ENCODE measurements at regions not wholly inside any gene's neighbourhood (a gene's known extent, or its start where the extent isn't known, plus 50 kb on each side); places are given as distances from the start of the nearest gene placed in this dataset.
A peak's percentile ranks its signal among the peaks of the same experiment; 100 is the strongest.

DNA sequence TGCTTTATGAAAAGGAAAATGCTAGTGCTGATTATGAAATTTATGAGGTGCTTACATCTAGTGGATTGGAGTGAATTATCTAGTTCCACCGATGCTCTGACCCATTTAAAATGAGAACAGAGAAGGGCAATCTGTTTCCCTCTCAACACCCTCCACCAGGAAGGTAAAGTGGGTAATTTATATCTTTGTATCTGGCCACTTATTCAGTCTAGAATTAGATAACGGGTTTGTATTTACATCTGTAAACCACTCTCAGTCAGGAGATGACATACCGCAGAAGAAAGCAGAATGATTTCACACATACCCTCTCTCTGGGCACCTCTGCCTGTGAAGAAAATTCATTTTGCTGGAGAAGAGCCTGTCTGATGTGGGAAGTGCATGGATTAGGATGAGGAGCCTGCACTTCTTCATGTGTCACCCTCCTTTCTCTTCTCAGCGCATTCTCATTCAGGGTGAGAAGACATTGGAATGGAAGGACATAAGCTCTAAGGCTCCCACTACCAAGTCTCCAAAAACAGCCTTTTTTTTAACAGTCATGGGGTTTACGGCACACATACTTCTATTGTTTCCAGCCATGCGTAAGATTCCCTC is 646.7 kb upstream of the SALL1 start:
- no peak for DNase-seq (ENCODE audit: low read depth in 2 of 2)

DNA sequence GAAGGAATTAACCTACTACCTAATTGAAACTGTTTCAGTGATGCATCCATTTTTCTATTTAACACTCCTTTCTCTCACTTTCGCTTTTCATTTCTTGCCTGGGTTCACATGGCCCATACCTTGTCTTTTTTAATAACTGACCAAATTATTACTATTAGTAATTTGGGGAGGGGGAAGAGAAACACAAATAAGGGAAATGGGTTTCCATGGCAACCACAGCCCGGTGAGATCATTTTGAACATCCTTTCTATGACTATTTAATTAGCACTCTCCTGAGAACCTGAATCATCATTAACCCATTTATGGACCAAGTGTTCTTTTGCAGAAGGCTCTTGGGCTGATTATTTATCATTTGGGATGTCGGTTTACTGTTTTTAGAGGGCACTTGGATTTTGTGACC is 628.2 kb upstream of the SALL1 start:
- DNase-seq (ENCODE audit: low read depth in 2 of 2) = no peak

DNA sequence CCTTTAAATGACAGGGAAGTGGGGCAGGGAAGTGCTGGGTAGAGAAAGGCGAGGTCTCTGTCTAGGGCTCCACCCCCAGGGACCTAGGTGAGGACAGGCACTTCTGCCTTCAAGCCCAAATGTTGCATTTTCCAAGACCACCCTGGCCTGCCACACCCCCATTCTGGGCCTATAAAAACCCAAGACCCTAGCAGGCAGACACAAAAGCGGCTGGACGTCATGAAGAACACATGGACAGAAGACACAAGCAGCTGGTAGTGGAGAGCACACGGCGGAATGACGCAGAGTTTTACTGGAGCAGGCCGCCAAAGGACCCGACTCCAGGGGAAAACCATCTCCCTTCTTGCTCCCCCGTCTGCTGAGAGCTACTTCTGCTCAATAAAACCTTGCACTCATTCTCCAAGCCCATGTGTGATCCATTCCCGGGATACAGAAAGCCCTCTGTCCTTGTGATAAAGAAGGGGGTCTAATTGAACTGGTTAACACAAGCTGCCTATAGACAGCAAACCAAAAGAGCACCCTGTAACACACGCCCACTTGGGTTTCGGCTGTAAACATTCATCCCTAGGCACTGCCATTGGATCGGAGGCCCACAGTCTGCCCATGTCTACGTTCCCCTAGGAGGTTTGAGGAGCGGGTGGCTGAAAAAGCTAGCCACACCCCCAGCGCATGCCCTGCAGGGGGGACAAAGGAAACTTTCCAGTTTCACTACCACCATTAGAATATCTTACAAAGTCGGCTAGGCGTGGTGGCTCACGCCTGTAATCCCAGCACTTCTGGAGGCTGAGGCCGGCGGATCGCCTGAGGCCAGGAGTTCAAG is 622.2 kb upstream of the SALL1 start:
- no peak for DNase-seq (ENCODE audit: low read depth in 2 of 2)

DNA sequence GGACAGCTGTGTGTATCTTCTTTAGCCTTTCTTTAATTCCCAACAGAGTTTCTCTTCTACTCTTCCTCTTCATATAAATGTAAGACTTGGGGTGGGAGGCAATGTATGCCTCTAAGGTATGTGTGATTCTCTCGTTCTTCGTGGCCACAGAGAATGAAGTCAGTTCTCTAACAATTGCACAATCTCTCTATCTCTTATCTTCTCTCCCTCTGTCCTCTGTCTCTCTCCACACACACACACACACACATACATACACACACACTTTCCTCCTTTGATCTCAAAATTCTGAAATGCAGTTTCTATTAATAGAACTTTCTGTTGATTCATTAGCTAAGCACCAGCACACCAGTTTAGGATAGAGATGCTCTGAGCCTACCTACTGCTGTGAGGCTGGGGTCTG is 615.7 kb upstream of the SALL1 start:
- no peak for DNase-seq (ENCODE audit: low read depth in 2 of 2)

DNA sequence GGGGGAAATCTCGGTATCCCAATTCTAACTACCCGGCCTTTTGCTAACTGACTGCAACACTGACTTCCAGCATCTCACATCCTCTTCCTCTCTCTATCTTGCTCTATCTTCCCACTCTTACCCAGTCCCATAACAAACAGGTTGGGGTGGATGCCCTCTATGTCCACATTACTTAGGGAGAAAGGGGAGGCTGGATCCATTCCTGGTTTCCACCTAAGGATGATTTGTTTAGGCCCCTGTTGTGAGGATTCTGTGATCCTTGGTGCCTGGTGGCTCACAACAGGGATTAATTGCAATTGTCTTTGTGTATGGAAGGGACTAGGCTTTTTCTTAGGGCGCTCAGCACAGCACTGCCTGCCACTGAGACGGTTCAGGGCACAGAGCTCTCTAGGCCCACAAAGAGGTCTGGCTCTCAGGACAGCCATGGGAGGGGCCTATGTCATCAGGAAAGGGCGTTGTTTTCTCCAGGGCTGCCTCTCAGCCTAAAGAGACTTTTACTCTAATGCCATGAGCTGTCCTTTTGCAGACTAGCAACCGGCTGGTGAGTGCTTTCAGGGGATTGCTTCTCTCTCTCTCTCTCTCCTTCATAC is 612.1 kb upstream of the SALL1 start:
- no peak for DNase-seq (ENCODE audit: low read depth in 2 of 2)

DNA sequence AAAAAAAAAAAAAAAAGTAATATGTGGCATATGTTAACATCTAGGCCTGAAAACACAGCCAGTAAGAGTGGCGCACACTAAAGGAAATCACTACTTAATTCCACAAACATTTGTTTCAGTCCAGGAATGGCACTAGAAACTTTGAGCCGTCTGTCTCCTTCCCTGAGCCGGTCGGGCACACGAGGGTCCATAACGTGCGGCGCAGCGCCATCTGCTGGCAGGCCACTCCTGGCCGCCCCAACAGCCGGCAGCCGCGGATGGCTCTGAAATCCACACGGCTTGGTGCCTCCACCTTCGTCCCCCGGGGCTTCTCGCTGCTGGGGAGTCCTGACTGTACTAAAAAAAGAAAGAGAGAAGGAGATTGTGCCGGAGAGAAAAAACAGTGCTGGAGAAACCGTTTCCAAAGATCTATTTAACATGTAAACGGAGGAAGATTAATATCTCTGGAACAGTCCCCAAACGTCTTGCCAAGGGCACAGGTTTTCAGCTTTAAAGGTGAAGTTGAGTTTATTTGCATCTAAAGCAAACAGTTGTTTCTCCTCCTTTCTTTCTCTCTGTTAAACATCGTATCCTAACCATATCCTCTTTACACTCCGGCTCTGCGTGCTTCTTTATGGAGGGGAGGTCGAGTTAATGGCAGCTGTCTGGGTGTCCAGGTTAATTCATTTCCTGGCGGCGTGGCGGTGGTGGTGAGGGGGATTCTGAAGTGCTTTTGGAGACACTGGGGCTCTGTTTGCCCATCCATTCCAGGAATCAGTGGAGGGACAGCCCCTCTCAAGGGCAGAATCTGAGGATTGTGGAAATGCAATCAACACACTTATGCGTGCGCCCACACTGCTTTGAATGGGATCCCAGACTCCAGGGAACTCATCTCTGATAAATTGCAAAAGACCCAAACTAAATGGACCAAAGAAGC is 611.3 kb upstream of the SALL1 start:
- DNase-seq (ENCODE audit: low read depth in 2 of 2) = peak; percentile 44 to 66

DNA sequence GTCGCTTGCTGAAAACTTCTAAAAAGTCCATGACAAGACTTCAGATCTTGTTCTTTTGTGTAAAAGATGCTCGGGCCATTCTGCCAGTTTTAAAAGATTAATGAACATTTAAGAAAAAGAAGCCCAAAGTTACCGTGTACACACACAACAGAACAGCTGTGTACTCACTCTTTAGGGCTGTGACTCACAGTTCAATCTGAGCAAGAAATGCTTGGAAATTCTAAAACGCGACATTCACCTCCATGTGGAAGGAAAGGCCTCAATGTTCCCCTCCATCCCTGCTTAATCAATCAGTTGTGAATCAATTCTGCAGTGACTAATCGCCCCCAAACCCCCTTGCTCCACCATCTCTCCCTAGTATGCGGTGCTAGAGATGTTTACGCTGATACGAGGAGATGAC is 609.9 kb upstream of the SALL1 start:
- no peak for DNase-seq (ENCODE audit: low read depth in 2 of 2)

DNA sequence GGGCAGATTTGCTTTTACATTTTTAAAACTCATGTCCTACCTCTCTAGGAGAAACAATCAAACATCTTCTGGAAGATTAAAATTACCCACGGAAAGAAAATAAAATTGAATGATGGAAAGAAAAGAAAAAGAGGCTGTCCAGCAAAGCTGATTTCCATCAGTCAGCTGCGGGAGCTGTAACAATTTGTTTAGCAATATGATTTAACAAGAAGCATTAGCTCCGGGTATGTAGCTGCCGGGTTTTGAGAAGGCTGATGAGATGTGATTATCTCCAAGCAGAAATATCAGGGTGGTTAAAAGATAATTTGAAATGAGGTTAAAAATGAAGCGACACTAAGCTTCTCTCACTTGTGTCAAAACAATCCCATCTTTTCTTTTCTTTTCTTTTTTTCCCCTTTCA is 608.9 kb upstream of the SALL1 start:
- no peak for DNase-seq (ENCODE audit: low read depth in 2 of 2)

DNA sequence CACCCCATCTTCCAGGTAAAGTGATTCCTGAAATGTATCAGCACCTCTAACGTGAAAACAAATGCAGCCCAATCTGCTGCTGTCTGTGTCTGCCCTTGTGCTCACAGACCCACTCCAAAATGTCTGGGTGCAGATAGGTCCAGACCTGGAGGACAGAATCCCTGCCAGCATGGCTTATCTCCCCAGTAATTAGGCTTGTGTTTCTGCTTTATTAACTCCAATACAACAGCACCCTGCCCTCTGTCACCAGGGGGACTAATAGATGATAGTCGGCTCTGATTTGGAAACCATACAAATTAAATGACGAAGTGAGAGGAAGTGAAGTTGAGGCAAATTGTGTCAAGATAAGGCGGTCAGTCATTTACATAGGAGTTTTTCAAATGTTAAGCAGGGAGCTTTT is 608.3 kb upstream of the SALL1 start:
- DNase-seq (ENCODE audit: low read depth in 2 of 2) = no peak

DNA sequence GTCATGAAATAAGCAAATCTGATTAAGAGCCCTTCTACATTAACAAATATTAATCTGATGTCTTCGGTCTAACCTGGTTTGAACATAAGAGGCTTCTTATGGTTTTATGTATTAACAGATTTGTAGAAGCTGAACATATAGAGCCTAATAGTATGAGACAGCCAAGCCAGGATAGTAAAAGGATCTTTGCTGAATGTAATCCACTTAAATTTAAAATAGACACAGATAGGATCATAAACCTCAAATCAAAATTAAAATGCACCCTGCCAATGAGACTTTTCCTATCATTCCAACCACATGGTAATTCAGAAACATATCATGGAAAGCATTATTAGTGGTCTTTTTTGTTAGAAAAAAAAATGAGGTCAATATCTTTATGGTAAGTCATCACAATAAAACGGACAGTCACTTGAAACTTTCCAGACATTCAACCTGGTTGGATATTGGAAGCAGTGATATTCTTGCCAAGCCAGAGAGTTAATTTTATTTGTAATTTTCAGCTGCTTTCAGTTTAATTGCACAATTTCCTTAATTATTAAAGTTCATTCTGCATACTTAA is 606.9 kb upstream of the SALL1 start:
- DNase-seq (ENCODE audit: low read depth in 2 of 2) = no peak

DNA sequence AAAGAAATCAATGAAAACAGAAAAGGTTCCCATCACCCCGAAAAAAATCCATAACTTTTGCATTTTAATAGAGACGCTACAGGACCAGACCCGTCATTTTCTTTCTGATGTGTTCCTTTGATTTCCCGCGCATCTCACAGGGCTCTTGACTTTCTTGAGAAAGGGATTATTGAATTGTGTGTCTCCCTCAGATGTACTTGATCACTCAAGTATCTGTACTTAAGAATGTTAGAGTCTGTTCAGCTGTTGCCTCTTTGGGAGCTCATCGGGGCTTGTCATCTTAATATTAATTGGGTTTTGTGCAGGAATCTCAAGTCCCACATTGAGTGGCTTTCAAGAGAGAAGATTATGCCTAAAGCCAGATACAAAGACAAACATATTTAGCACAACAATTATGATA is 606.4 kb upstream of the SALL1 start:
- no peak for DNase-seq (ENCODE audit: low read depth in 2 of 2)

DNA sequence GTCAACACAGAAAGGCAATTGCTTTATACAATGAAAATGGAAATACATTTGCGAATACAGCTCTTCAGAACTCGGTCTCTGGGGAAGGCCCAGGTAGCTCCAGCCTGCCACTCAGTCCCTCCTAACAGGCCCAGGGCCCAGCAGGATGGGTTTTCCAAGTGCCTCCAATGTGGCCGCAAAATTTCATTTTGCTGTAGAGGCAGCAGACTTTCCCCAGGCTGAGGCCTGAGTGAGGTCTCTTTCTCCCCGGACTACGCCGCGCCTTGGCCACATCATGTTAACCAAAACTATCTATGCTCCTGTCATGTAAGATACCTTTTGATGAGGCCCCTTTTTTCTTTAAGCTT is 606.0 kb upstream of the SALL1 start:
- no peak for DNase-seq (ENCODE audit: low read depth in 2 of 2)

DNA sequence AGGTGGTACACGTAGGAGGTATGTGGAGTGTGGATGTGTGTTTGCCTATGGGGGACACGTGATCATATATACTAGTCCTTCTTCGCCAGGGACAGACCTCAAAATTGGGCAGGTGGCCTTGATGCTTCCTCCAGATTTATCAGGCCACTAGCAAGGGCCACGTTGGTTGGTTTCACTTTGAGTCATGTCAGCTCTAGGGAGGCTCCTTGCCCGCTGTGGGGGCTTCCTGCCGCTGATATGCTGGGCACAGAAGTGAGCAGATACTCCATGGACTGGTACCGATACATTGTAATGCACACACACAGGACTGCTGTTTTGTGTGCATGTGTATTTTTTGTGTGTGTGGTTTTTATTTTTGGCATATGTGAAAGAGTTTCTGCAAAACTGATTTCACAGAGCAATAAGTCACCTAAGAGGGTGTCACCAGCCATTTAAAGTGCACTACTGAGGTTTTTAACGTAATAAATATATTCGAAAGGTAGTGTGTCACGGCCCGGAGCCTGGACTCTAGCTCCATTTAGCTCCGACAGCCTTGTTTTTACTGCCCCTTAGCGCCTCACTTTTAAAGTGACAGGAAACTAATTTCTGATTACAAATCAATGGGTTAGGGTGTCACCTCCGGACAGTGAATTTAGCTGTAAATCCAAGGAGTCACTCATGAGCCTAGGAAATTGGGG is 605.5 kb upstream of the SALL1 start:
- DNase-seq (ENCODE audit: low read depth in 2 of 2) = no peak

DNA sequence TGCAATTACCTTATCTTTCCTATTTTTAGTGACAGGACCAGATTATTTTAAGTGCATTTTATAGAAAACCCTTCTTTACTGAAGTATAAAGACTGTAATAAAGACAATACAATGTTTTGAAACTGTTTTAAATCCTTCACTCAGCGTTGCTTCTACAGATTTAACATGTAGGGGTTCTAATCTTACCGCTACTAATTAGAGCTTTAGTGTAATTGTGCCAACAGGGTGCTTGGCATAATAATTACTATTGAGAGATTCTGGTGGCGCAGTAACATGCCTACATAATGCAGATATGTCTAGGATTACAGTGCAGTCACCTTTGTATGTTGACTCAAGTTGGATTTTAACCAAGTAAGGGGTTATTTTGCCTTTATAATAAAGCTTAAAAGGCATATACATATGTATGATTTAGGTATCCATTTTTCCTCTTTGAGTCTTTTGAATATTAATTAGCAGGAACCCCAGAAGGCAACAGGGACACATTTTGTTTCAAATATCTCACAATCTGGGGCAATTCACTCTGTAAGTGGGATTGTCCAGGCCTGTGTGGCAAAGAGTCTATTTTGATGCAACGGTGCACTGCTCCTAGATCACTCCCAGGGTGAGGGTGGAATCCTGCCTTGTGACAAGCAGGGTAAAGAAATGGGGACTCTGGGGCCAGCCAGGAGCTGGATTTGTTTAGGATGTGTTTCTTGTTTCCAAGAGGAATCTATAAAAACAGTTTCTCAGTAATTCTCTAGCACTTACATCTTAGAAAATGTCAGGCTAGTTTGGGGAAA is 604.7 kb upstream of the SALL1 start:
- DNase-seq (ENCODE audit: low read depth in 2 of 2) = no peak

DNA sequence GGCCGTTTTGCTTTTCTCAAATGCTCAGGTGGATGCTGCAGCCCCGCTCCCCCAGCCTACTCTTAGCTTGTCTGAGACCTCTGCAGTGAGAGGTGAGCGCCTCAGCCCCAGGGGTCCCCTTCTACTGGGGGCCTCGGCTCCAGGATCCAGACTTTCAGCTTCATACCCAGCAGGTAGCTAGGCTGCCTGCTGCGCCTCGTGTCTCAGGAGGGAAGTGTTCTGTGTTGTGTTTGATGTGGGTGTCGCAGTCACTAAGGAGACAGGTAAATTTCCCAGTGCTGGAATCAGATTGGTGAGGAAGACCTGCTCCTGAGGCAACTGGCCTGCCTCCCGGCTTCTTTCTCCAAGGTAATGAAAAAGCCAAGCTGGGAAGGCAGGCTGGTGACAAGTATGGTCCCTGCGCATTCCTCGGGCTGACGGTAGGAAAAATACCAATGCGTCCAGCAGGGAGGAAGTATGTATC is 604.0 kb upstream of the SALL1 start:
- no peak for DNase-seq (ENCODE audit: low read depth in 2 of 2)

DNA sequence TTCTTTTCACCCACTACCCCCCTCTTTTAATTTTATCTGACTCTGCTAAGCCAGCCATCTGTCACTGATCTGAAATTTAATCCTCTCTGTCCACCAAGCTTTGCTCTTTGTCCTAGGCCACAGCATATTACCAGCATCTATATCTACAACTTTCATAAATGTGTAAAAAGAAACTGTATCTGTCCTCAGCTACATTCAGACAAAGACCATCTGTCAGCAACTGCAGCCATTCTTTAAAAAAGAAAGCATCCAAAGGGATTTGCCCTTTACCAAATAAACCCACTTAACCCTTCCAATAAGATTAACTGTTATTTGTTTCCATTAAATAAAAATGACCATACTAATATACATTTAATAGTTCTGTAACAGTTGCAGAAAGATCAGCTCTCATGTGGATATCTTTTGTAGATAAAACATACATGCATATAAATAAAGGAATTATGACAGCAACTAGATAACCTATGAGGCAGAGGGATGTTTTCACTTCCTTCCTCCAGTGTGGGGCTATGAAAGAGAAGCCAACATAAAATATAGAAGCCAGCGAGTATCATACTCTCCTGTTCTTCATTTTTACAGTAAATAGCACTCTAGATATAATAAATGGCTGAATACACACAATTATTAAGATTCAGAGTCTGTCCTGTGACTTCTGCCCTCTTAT is 602.5 kb upstream of the SALL1 start:
- DNase-seq (ENCODE audit: low read depth in 2 of 2) = no peak

DNA sequence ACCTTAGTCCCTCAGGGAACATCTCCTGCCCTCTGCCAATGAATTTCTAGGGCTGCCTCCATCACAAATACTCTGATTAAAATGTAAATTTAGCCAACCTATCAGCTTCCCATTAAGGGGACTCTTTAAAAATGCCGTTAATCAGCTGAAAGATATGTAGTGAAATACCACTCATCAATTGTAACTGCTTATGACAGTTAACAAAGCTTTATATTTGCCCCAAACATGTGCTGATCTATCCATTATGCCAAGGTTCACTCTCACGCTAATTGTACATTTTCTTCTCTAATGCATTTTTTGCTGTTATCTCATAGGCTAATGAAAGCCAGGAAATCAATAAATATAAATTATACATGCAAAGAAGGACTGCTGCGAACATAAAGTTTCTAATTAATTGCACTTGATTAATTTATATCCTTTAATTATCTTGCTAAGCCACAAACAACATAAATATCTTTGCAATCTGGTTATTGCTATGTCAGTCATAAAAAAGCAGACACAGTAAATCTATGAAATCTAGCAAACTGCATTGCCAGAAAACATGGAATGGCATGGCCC is 601.4 kb upstream of the SALL1 start:
- no peak for DNase-seq (ENCODE audit: low read depth in 2 of 2)

DNA sequence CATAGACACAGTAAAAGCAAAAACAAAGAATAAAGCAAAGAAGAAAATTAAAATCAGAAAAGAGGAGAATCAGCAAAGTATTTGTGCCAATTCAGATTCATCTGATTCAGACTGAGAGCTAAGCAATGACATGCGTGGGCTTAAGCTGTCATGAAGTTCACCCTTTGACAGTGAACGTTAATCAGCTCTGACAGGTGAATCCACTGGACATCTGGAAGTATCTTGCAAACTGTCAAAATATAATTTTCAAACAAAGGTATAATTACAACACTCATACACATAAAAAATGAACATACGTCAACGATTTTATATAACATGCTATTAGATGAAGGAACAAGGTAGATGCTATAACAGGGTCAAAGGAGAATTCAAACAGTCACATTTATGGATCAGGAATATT is 596.3 kb upstream of the SALL1 start:
- DNase-seq (ENCODE audit: low read depth in 2 of 2) = no peak

DNA sequence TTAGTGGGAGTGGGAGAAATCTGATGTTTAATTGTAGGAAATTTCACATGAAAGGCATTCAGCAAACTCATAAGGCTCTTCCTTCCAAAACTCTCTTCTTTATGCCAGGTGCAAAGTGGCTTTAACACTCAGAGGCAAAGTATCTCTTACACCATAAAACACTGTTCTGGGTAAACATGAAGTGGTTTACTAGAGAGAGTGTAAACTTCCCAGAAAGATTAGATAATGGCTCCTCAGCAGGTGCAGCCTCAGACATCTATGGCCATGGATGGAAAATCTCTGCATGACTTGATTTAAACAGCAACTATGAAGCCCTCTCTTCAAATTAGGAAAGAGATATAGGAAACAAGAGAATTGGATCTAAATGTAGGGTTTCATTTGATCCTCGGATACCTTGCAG is 583.1 kb upstream of the SALL1 start:
- no peak for DNase-seq (ENCODE audit: low read depth in 2 of 2)

DNA sequence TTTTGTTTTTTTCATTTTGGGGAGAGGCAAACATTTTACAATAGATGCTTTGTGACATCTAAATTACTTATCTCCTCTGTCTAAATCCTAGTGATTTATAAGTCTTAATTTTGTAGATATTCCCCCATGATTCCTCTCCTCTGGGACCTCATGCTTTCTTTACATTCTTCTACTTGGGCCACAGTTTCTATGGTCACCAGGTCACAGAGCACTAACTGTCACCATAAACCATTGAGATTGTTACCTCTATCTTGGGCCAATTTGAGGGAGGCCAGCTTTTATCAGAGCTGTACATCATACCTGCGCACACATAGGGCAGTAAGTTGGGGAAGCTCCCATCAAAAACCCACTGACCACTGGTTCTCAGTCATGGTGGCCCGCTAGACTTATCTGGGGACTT is 582.1 kb upstream of the SALL1 start:
- DNase-seq (ENCODE audit: low read depth in 2 of 2) = no peak
